HG02970 (cell line): ENCODE measurements at regions not wholly inside any gene's neighbourhood (a gene's known extent, or its start where the extent isn't known, plus 50 kb on each side); places are given as distances from the start of the nearest gene placed in this dataset.

ENCODE experiments used
- ATAC-seq: cut with Tn5 transposase; IDR thresholded peaks from one replicate; pipeline ENCODE4 v1.9.1; 2021; ENCODE audit warnings: mild to moderate bottlenecking, moderate library complexity, moderate number of reproducible peaks; ENCODE audit not compliant: unreplicated experiment, low FRiP score

DNA sequence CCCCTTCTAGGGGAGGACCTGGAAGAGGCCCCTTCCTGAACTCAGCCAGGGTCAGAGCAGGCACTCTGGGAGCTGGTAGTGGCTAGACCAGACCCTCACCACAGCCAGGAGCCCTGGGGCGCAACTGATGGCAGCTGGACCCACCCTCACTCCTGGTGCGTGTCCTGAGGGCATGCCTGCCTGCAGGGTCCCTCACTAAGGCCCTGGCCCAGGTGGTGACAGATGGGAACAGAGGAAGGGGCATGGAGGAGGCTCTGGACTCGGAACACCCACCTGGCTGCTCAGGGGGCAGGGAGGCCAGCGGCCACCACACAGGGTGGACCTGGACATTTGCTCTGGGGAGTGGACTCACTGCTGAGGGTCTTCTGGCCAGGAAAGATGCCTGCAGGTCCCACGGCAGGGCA is 342.2 kb upstream of the SFSWAP start:
- no peak for ATAC-seq

DNA sequence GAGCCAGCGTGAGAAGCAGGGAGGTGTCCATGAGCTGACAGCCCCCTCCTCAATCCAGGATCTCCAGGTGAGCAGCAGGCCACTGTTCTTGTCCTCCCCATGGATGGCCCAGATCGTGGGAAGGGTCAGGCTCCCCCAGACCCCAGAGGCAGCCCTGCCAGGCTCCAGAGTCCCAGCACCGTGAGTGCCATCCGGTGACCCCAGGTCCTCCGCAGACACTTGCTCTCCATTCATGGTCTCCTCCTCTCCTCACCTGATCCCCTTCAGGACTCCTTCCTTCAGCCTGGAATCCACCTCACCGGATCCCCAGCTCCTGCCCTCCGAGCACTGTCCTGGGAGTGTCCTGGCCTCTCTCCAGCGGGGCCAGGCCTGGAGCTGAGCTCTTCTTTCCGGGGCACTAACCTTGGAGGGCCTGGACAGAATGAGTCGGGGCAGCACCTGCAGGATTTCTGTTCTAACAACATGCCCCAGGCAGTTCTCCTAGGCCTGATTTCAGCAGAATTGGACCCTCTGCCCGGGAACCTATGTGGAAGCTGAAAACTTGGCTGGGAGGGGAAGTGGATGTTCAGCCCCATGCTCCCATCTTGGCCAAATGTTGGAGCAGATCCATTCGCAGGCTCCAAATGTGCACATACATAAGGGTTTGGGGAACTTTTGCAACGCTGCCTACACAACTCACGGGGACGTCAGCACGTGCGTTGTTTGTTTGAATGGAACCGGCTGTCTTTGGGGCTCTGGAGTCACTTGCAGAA is 341.6 kb upstream of the SFSWAP start:
- ATAC-seq = no peak

- ATAC-seq = no peak
Measured at GRCh38 chr12:131370321-131370720, 340.6 kb upstream of the SFSWAP start.

- ATAC-seq = no peak
Measured at GRCh38 chr12:131370791-131371347, 340.0 kb upstream of the SFSWAP start.

- ATAC-seq = no peak
Measured at GRCh38 chr12:131371401-131372170, 339.3 kb upstream of the SFSWAP start.

DNA sequence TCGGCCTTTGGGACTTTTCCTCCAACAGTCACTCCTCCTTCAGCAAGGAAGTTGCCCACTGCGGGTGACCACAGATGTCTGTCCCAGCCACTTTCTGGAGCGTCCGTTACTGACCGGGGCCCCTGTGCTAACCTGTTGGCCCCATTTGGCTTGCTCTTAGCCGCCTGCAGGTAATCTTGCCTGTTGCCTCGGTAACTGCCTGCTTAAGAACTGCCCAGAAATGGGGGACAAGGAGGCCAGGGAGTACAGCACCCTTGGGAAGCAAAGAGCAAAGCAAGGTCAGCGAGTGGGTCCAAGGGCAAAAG is 338.8 kb upstream of the SFSWAP start:
- no peak for ATAC-seq

DNA sequence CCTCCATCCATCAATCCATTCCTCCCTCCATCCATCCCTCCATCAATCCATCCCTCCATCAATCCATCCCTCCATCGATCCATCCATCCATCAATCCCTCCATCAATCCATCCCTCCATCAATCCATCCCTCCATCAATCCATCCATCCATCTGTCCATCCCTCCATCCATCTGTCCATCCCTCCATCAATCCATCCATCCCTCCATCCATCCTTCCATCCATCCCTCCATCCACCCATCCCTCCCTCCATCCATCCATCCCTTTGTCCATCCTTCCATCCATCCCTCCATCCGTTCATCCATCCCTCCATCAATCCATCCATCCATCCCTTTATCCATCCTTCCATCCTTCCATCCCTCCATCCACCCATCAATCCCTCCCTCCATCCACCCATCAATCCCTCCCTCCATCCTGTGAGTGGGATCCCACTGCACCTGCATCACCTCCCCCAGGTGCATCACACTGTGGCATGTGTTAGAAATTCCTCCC is 338.1 kb upstream of the SFSWAP start:
- ATAC-seq = no peak

DNA sequence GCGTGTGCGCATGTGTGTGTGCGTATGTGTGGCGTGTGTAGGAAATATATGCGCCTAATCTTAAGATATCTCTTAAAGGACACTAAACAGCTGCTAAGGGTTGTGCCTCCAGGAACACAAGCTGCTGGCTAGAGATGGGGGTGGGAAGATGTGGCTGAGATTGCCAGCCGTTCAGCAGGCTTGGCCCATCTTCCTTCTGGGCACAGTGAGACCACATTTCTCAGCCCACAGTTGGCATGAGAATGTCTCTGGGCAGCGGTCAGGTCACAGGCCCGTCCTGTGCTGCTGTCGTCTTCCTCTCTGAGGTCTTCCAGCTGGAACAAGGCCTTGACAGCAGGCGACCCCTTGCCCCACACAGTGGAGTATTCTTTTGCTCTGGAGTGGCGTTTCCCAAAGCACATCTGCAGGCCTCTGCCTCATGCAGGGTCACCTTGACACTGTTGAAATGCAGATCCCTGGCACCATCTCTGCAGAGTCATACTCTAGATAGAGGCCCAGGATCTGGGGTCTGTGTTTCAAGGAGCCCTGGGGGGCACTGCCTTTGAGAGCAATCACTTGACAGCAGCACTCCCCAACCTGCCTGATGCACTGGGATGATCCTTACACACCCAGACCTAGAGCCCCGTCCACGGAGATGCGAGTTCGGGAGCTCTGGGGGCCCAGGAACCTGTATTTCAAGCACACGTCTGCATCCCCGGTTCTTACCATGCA is 335.5 kb upstream of the SFSWAP start:
- no peak for ATAC-seq

- ATAC-seq = no peak
Measured at GRCh38 chr12:131375972-131376345, 334.9 kb upstream of the SFSWAP start.

DNA sequence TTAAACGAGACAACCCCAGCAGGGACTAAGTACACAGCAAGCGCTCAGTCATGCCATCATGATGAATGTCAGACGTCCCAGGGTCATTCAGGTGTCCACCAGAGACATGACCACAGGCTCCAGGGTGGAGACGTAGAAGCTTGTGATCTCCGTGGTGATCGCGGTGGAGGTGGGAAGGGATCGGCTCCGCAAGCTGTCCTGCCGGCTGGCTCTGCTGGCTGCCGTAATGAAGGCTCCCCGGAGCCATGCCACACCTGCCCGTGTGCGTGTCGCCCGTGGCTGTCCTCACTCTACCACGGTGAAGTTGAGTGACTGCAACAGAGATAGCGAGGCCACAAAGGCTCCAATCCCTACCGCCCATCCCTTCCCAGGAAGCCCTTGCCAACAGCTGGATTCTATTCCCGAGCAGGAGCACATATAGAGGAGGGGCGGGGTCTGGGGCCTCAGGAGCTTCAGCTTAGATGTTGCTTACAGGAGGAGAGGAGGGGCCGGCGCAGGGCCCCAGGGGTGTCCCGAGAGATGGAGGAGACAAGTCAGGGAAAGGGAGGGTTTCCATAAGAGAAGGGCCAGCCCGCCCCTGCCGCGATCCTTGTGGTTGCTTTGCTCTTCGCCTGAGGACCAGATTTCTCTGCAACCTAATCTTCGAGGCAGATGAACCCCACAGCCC is 332.6 kb upstream of the SFSWAP start:
- no peak for ATAC-seq

GRCh38 chr12:131378861-131379665 is 331.8 kb upstream of the SFSWAP start:
- no peak for ATAC-seq

DNA sequence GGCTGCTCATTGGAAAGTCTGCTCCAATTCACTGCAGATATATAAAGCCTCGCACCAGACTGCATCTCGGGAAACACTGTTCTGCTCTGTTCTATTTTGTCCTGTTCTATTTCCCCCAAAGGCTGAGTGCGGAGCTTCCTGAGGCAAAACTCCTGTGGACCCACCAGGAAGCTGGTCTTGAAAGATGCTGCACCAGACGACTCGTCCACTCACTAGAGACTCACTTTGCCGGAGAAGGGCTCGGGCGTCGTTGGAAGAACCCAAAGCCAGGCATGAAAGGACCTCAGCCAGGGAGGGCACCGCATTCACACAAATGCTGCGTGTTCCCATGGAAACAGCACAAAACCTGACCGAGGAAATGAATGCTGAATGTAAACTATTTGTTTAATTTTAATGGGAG is 331.2 kb upstream of the SFSWAP start:
- no peak for ATAC-seq

- ATAC-seq = no peak
Measured at GRCh38 chr12:131380220-131380964, 330.5 kb upstream of the SFSWAP start.

GRCh38 chr12:131380965-131381705 is 329.8 kb upstream of the SFSWAP start:
- no peak for ATAC-seq

- ATAC-seq = no peak
Measured at GRCh38 chr12:131381716-131382430, 329.0 kb upstream of the SFSWAP start.

DNA sequence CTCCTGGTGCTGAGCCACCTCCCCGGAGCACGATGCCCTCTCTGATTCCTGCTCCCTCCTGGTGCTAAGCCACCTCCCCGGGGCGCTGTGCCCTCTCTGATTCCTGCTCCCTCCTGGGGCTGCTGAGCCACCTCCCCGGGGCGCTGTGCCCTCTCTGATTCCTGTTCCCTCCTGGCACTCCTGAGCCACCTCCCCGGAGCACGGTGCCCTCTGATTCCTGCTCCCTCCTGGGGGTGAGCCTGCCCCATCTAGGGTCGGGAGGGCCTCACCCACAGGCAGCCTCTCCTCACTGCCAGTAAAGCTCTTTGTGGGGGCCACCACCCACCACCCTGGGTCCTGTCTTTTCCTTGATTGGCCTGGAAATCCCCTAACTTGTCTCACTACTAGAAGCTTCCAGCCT is 327.6 kb upstream of the SFSWAP start:
- no peak for ATAC-seq

DNA sequence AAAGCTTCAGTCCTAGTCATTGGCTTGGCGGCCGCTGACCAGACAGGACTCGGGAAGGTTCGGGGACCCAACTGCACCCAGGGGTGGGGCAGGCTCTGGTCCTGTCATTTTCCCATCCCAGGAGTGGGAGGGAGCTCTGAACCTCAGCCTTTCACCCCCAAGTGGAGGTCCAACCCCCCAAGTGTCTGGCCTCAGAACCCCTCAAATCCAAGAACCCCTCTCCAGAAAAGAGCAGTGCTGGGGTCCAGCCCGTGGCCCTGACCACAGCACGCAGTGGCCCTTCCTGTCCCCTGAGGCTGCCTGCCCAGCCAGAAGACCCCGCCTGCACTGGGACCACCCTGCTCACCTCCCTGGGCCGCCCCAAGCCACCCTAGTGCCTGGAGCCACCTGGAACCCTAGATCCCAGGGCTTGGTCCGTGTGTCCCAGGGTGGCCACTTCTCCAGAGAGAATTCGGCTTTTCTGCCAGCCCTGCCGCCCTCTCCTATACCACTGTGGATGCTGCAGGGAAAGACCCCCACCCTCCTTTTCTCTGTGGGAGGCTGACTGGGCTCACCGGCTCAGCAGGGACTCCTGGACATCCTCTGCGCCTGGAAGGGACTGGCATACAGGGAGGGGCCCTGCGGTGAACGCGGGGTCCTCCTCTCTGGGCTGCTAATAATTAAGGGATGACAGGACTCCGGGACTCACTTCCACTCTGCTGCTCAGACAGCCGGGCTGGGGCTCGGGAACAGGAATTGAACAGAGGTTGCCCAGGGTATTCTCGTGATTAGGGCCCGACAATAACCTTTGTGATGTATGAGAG is 326.9 kb upstream of the SFSWAP start:
- ATAC-seq = no peak
